CD4-positive, alpha-beta T cell treated with Interleukin-21 for 1 hour (primary cell): ENCODE measurements at regions not wholly inside any gene's neighbourhood (a gene's known extent, or its start where the extent isn't known, plus 50 kb on each side); places are given as distances from the start of the nearest gene placed in this dataset.

Source experiments
- DNase-seq: peaks from one replicate; pipeline ENCODE4 v3.0.0-alpha.2; 2020

GRCh38 chr3:127337911-127338531, 50.2 kb upstream of the PRR20G start:
- DNase-seq: no peak
